IPS-18a (cell line): ENCODE measurements at regions not wholly inside any gene's neighbourhood (a gene's known extent, or its start where the extent isn't known, plus 50 kb on each side); places are given as distances from the start of the nearest gene placed in this dataset.

Experiments used
- H3K27ac ChIP-seq: one replicate; pipeline ENCODE4 v1.5.1; 2013; ENCODE audit warnings: low read length
- H3K27me3 ChIP-seq: one replicate; pipeline ENCODE4 v1.6.1; 2013; ENCODE audit warnings: mild to moderate bottlenecking, low read length; ENCODE audit not compliant: control insufficient read depth, insufficient read depth
- H3K36me3 ChIP-seq: one replicate; pipeline ENCODE4 v1.6.1; 2013; ENCODE audit warnings: low read depth, low read length; ENCODE audit not compliant: control insufficient read depth
- H3K4me1 ChIP-seq: one replicate; pipeline ENCODE4 v1.6.1; 2013; ENCODE audit warnings: low read depth, low read length; ENCODE audit not compliant: control insufficient read depth
- H3K4me3 ChIP-seq: one replicate; pipeline ENCODE4 v1.5.1; 2013; ENCODE audit warnings: low read length
- H3K9ac ChIP-seq: one replicate; pipeline ENCODE4 v1.6.1; 2013; ENCODE audit warnings: mild to moderate bottlenecking, low read length, moderate library complexity
- H3K9me3 ChIP-seq: one replicate; pipeline ENCODE4 v1.6.1; 2013; ENCODE audit warnings: low read depth, low read length; ENCODE audit not compliant: control insufficient read depth

DNA sequence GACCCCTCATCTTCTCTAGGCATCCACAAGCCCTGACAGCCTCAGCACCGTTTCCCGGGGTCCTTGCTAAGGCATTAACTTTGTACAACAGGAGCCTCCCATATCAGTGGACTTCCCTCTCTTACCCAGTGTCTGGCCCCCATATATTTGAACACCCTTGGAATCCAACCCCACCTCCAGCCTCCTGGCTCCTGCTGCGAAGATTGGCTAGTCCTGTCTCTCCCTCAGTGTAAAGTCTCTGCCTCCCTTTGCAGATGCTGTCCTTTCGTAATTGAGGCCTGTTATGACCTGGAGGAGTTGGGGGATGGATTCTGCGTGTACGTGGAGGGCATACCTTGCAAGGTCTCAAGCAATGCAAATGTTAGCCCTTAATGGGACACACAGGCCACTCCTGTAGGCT, 413.7 kb downstream of the IRS2 start:
- Histone ChIP-seq H3K36me3 (no peaks in the 10 kb centered on the region), H3K27me3 (no peaks in the 10 kb centered on the region), H3K9ac (no peak overlapping the region), H3K4me1 (no peaks in the 10 kb centered on the region), H3K4me3 (no peak overlapping the region), H3K9me3 (no peaks in the 10 kb centered on the region), H3K27ac (no peak overlapping the region)

DNA sequence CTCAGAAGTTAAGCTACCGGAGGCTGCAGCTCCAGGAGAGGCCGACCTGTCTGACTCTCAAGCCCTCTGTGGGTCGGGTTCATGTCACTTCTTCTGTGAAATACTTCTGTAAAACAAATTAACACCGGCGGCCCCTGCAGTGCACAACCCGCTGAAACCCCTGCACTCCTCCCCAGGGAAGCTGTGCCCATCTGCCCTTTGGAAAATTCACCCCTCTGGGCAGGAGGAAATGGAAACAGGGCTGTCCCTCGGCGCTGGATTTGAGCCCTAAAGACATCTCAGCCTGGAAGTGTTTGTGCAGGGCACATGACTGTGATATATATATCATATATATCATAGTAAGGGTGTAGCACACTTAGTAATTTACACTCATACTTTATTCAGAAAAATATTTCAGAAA, 415.3 kb downstream of the IRS2 start:
- Histone ChIP-seq H3K27me3 (no peaks in the 10 kb centered on the region), H3K9me3 (no peaks in the 10 kb centered on the region), H3K4me1 (no peaks in the 10 kb centered on the region), H3K4me3 (no peak overlapping the region), H3K9ac (no peak overlapping the region), H3K27ac (no peak overlapping the region), H3K36me3 (no peaks in the 10 kb centered on the region)

- Histone ChIP-seq H3K27me3 (no peaks in the 10 kb centered on the region), H3K4me3 (no peak overlapping the region), H3K9me3 (no peaks in the 10 kb centered on the region), H3K4me1 (no peaks in the 10 kb centered on the region), H3K9ac (no peak overlapping the region), H3K27ac (no peak overlapping the region), H3K36me3 (no peaks in the 10 kb centered on the region)
Measured at GRCh38 chr13:109370496-109370895, 415.9 kb downstream of the IRS2 start.

DNA sequence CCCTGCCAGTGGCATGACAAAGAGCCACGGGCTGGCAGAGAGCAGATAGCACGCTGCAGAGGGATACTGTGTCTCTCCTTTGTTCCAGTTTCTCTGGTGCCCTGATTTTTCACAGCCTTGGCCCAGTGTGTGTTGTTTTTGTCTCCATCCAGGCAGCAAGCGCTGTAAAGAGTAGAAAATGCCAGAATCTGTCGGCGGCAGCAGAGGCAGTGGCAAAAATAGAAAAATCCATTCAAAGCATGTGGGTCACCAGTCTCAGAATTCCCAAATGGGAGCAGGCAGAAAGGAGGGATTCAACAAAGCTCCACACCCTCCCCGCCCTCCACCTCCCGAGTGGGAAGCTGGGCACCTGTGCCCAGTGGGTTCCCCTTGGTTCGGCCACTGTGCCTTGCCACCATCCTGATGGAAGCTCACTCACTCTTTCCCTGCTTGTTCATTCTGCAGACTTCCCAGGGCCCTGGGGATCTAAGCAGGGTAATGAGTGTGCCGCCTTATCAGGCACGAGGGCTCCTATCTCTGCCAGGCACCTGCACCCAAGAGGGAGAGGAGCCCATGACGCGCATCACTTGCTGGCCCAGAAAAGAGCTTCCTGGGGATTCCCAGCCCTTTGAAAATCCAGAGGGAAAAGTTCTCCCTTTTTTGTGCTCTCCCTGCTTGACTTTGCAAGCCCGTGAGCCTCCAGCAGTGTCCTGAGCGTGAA, 416.9 kb downstream of the IRS2 start:
- no peak overlapping the region for H3K4me3 ChIP-seq
- H3K9ac ChIP-seq: no peak overlapping the region
- H3K4me1 ChIP-seq: no peaks in the 10 kb centered on the region
- no peaks in the 10 kb centered on the region for H3K9me3 ChIP-seq
- no peaks in the 10 kb centered on the region for H3K36me3 ChIP-seq
- H3K27ac ChIP-seq: no peak overlapping the region
- H3K27me3 ChIP-seq: no peaks in the 10 kb centered on the region

DNA sequence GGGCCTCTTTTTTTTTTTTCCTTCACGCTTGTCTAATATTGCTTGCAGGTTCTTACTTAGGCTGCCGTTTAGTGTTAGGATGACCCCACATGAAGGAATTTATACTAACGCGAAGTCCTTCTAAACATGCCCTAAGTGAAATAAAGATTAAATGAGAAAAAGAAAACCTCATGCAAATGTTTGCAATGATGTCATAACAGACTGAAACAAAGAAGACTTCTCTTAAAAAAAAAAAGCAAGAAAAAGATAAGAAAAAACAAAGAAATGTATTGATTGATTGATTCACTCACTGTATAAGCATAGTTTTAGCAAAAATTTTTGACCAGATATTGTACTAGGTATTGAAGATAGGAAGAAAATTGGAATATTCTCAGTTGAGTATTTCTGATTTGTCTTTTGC, 418.2 kb downstream of the IRS2 start:
- no peak overlapping the region for H3K9ac ChIP-seq
- no peaks in the 10 kb centered on the region for H3K9me3 ChIP-seq

DNA sequence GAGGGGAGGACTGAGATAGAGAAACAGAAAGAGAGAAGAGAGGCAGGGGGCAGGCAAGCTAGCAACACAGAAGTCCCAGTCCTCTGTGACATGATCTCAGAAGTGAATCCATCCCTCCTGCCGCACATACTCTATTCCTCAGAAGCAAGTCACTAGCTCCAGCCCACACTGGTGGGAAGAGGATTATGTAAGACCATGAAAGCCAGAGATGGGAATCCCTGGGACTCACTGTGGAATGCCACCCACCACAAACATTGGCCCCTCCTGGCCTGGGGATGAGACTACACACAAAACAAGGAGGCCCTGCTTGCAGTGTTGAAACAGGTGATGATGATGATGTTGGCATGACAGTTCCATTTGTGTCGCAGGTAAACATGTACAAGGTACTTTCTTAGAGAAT, 419.9 kb downstream of the IRS2 start:
- Histone ChIP-seq H3K27me3 (no peaks in the 10 kb centered on the region), H3K36me3 (no peaks in the 10 kb centered on the region), H3K27ac (no peak overlapping the region), H3K4me3 (no peak overlapping the region), H3K9ac (no peak overlapping the region), H3K9me3 (no peaks in the 10 kb centered on the region), H3K4me1 (no peaks in the 10 kb centered on the region)

More for the DNA sequence above, 418.2 kb downstream of the IRS2 start:
- Histone ChIP-seq H3K27me3 (no peaks in the 10 kb centered on the region), H3K27ac (no peak overlapping the region), H3K4me3 (no peak overlapping the region), H3K4me1 (no peaks in the 10 kb centered on the region), H3K36me3 (no peaks in the 10 kb centered on the region)

- Histone ChIP-seq H3K36me3 (no peaks in the 10 kb centered on the region), H3K9me3 (no peaks in the 10 kb centered on the region), H3K27me3 (no peaks in the 10 kb centered on the region), H3K27ac (no peak overlapping the region), H3K4me3 (no peak overlapping the region), H3K4me1 (no peaks in the 10 kb centered on the region), H3K9ac (no peak overlapping the region)
Measured at GRCh38 chr13:109363431-109363830, 423.0 kb downstream of the IRS2 start.

GRCh38 chr13:109362616-109363015, 423.8 kb downstream of the IRS2 start:
- Histone ChIP-seq H3K9me3 (no peaks in the 10 kb centered on the region), H3K27me3 (no peaks in the 10 kb centered on the region), H3K9ac (no peak overlapping the region), H3K4me1 (peaks cover 2% of the 10 kb centered on the region), H3K36me3 (no peaks in the 10 kb centered on the region), H3K27ac (no peak overlapping the region), H3K4me3 (no peak overlapping the region)

DNA sequence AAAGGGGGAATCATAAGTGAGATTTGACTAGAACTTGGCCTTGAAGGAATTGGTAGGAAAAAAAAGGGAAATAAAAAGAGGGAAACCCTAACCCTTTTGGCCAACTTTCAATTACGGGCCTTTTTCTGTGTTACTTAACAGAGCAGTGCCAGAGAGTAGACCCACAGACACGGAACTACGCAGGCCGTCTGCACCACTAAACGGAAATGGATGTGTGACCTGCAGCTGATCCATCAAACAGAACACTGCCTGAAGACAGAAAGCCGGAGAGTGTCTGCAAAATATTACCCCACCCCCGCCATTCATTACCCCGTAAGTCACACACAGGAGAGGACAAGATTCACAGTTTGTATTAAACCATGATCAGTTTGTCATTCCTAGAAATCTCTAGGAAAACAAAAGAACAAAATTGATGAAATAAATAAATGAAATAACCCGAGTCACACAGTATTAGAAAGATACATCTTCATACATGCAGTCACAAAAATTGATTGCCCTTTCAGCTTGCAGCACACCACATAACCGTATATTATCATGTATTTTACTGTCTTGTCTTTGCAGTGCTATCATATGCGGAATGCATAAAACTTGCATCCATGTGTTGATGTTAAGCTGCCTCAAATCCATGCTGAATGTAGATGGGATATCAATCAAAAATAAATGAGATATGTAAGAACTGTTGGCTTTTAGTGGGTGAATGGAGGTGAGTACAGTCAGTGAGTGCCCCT, 424.7 kb downstream of the IRS2 start:
- Histone ChIP-seq H3K27me3 (no peaks in the 10 kb centered on the region), H3K4me1 (peaks cover 3% of the 10 kb centered on the region), H3K9ac (no peak overlapping the region), H3K36me3 (no peaks in the 10 kb centered on the region), H3K9me3 (no peaks in the 10 kb centered on the region), H3K27ac (no peak overlapping the region), H3K4me3 (no peak overlapping the region)

- H3K27me3 ChIP-seq: no peaks in the 10 kb centered on the region
- H3K9ac ChIP-seq: no peak overlapping the region
- H3K27ac ChIP-seq: no peak overlapping the region
Measured at GRCh38 chr13:109357751-109358471, 428.5 kb downstream of the IRS2 start.

DNA sequence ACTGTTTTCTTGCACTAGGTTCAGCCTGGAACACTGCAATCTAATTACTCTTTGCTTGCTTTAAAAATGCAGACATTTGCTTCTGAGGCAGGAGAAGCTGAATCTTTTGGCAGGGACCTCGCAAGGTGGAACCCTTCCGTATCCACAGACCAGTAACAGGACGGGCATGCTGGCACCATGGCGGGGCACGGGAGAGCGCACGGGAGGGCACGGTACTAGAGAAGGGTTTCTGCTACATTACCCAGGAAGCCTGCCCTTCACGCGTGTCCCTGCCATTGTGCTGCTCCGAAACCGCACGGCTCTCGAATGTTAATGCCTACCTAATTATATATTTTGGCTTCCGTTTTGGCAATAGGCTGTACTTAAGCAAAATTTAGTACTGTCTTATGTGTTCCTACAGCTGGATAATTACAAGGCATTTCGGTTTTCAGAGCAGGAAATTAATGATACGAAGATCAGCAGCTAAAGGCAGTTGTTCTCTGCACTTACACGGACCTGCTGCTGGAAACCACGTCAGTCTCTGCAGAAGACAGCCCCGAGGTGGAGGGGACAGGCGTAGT, 430.4 kb downstream of the IRS2 start:
- H3K27ac ChIP-seq: no peak overlapping the region
- peaks cover 3% of the 10 kb centered on the region for H3K4me1 ChIP-seq
- no peaks in the 10 kb centered on the region for H3K9me3 ChIP-seq
- H3K36me3 ChIP-seq: no peaks in the 10 kb centered on the region
- no peaks in the 10 kb centered on the region for H3K27me3 ChIP-seq
- H3K9ac ChIP-seq: no peak overlapping the region
- H3K4me3 ChIP-seq: no peak overlapping the region

More at GRCh38 chr13:109357751-109358471, 428.5 kb downstream of the IRS2 start:
- Histone ChIP-seq H3K4me3 (no peak overlapping the region), H3K9me3 (no peaks in the 10 kb centered on the region), H3K4me1 (peaks cover 3% of the 10 kb centered on the region), H3K36me3 (no peaks in the 10 kb centered on the region)
